CD14-positive monocyte (primary cell): ENCODE measurements at regions not wholly inside any gene's neighbourhood (a gene's known extent, or its start where the extent isn't known, plus 50 kb on each side); places are given as distances from the start of the nearest gene placed in this dataset.

Source experiments
- DNase-seq, 3 donors: peaks; one replicate each; pipeline ENCODE4 v3.0.0-alpha.2; 2011 to 2022
- H2AFZ ChIP-seq: 2 replicates; pipeline ENCODE4 v1.6.0; 2012; ENCODE audit warnings: mild to moderate bottlenecking, low read depth, low read length, inconsistent platforms; ENCODE audit not compliant: insufficient read depth, poor library complexity, severe bottlenecking
- H3K27ac ChIP-seq, 2 donors: 1 replicate in 1 of 2; 2 replicates in 1 of 2; pipeline ENCODE4 v1.5.1; 2012 to 2013; ENCODE audit warnings: low read length in 2 of 2, control low read depth in 1 of 2, inconsistent platforms in 1 of 2, low read depth in 1 of 2, mild to moderate bottlenecking in 1 of 2
- H3K27me3 ChIP-seq, 2 donors: one replicate each; pipeline versions ENCODE4 v1.6.0 to v1.6.1; 2011 to 2013; ENCODE audit warnings: low read length in 2 of 2; ENCODE audit not compliant: control insufficient read depth in 2 of 2, insufficient read depth in 2 of 2
- H3K36me3 ChIP-seq, 2 donors: replicated peaks in 1 of 2; 1 replicate in 1 of 2; 2 replicates in 1 of 2; pipeline versions ENCODE4 v1.5.1 to v1.6.1; 2012 to 2013; ENCODE audit warnings: low read length in 2 of 2, control low read depth in 1 of 2, inconsistent platforms in 1 of 2, mild to moderate bottlenecking in 1 of 2; ENCODE audit not compliant: insufficient read depth in 2 of 2, control insufficient read depth in 1 of 2
- H3K4me1 ChIP-seq, 2 donors: 1 replicate in 1 of 2; 2 replicates in 1 of 2; pipeline versions ENCODE4 v1.5.1 to v1.6.1; 2012 to 2013; ENCODE audit warnings: low read length in 2 of 2, control low read depth in 1 of 2, inconsistent platforms in 1 of 2, mild to moderate bottlenecking in 1 of 2, moderate library complexity in 1 of 2; ENCODE audit not compliant: insufficient read depth in 2 of 2, control insufficient read depth in 1 of 2
- H3K4me2 ChIP-seq: replicated peaks from 2 replicates; pipeline ENCODE3; 2012; ENCODE audit warnings: low read length, moderate library complexity, mild to moderate bottlenecking; ENCODE audit not compliant: poor library complexity, severe bottlenecking; ENCODE audit errors: extremely low read depth
- H3K4me3 ChIP-seq, 3 experiments: fragments of 200-600 bp in 1 of 3; sonication (generic) in 1 of 3; replicated peaks in 1 of 3; 1 replicate in 2 of 3; 2 replicates in 1 of 3; pipeline ENCODE4 v1.5.1; 2011 to 2013; ENCODE audit warnings: low read length in 3 of 3, mild to moderate bottlenecking in 3 of 3, control low read depth in 2 of 3, low read depth in 2 of 3, inconsistent platforms in 1 of 3, moderate library complexity in 1 of 3
- H3K79me2 ChIP-seq: 2 replicates; pipeline ENCODE4 v1.6.0; 2012; ENCODE audit warnings: mild to moderate bottlenecking, control low read depth, inconsistent platforms, low read length, moderate library complexity; ENCODE audit not compliant: insufficient read depth
- H3K9ac ChIP-seq: 2 replicates; pipeline ENCODE4 v1.6.0; 2017; ENCODE audit warnings: low read length, mild to moderate bottlenecking; ENCODE audit not compliant: insufficient read depth, poor library complexity, severe bottlenecking
- H3K9me3 ChIP-seq, 2 donors: replicated peaks in 1 of 2; 1 replicate in 1 of 2; 2 replicates in 1 of 2; pipeline versions ENCODE4 v1.5.1 to v1.6.1; 2012 to 2013; ENCODE audit warnings: low read length in 2 of 2, control low read depth in 1 of 2; ENCODE audit not compliant: control insufficient read depth in 1 of 2, insufficient read depth in 1 of 2
- H4K20me1 ChIP-seq: 2 replicates; pipeline ENCODE4 v1.6.0; 2012; ENCODE audit warnings: mild to moderate bottlenecking, low read length, control low read depth, moderate library complexity; ENCODE audit not compliant: insufficient read depth
- H3K27ac Mint-ChIP-seq, 7 donors: one replicate each; pipeline ENCODE4 v1.8.0; 2020; ENCODE audit warnings: mild to moderate bottlenecking in 7 of 7, mixed read lengths in 7 of 7, moderate library complexity in 6 of 7, inconsistent platforms in 2 of 7
- H3K27me3 Mint-ChIP-seq, 3 donors: one replicate each; pipeline ENCODE4 v1.8.0; 2021 to 2022; ENCODE audit warnings: low read depth in 3 of 3, mild to moderate bottlenecking in 3 of 3, mixed read lengths in 3 of 3, moderate library complexity in 3 of 3, inconsistent platforms in 1 of 3
- H3K36me3 Mint-ChIP-seq, 2 donors: one replicate each; pipeline ENCODE4 v1.8.0; 2020; ENCODE audit warnings: mixed read lengths in 2 of 2, inconsistent platforms in 1 of 2, mild to moderate bottlenecking in 1 of 2
- H3K4me1 Mint-ChIP-seq: one replicate; pipeline ENCODE4 v1.8.0; 2020; ENCODE audit warnings: mild to moderate bottlenecking, mixed read lengths
- H3K4me3 Mint-ChIP-seq, 2 donors: one replicate each; pipeline ENCODE4 v1.8.0; 2020; ENCODE audit warnings: mild to moderate bottlenecking in 2 of 2, mixed read lengths in 2 of 2, moderate library complexity in 1 of 2
- H3K9me3 Mint-ChIP-seq, 7 donors: one replicate each; pipeline ENCODE4 v1.8.0; 2020 to 2022; ENCODE audit warnings: mixed read lengths in 7 of 7, mild to moderate bottlenecking in 6 of 7, moderate library complexity in 6 of 7, inconsistent platforms in 2 of 7
- CTCF ChIP-seq: fragments of 200-600 bp; IDR thresholded peaks from one replicate; pipeline ENCODE4 v1.8.0; 2022; ENCODE audit warnings: antibody characterized with exemption, mild to moderate bottlenecking
- WGBS: methylation state at CpG from one replicate; pipeline ENCODE4 v1.1.5; 2013; ENCODE audit warnings: missing lambda C conversion rate; ENCODE audit not compliant: insufficient coverage; 5-methylcytosine and 5-hydroxymethylcytosine counted together
- intact Hi-C, 2 donors: fragments of 100-400 bp; cut with micrococcal nuclease; formaldehyde crosslinking; loops; one replicate each; pipeline versions ENCODE4 v1.15.0 to v1.15.1; 2023

GRCh38 chr9:28207657-28208056 is 634.4 kb upstream of the C9orf72 start:
- TF ChIP-seq CTCF, result no peak
- Histone ChIP-seq H2AFZ (no peak overlapping the region), H3K9ac (no peak overlapping the region), H3K27me3 (no peaks in the 10 kb centered on the region), H3K9me3 (peaks cover 5 to 13% of the 10 kb centered on the region in 2 donors), H3K4me1 (no peaks in the 10 kb centered on the region), H3K4me3 (no peak overlapping the region), H3K27ac (no peak overlapping the region), H3K4me2 (no peak overlapping the region), H3K36me3 (no peaks in the 10 kb centered on the region), H3K79me2 (no peaks in the 10 kb centered on the region), H4K20me1 (no peaks in the 10 kb centered on the region)
- peaks cover 0 to 6% (median 2%) of the 10 kb centered on the region in 7 donors for H3K9me3 Mint-ChIP-seq
- peaks cover 0 to 2% (median 0%) of the 10 kb centered on the region in 3 donors for H3K27me3 Mint-ChIP-seq
- DNase-seq, result no peak
- WGBS, result no CpG with 5 or more reads among the region's 1 CpG
- intact Hi-C loops, result no loop called here
- H3K4me3 Mint-ChIP-seq, result no peak overlapping the region
- no peaks in the 10 kb centered on the region for H3K4me1 Mint-ChIP-seq
- no peak overlapping the region for H3K27ac Mint-ChIP-seq
- H3K36me3 Mint-ChIP-seq, result no peaks in the 10 kb centered on the region

GRCh38 chr9:28209130-28209529 is 635.8 kb upstream of the C9orf72 start:
- Histone ChIP-seq H3K27ac (no peak overlapping the region), H3K9ac (no peak overlapping the region), H3K79me2 (no peaks in the 10 kb centered on the region), H3K4me2 (no peak overlapping the region), H2AFZ (no peak overlapping the region), H3K9me3 (peaks cover 5 to 13% of the 10 kb centered on the region in 2 donors), H3K4me3 (no peak overlapping the region), H3K4me1 (no peaks in the 10 kb centered on the region), H4K20me1 (no peaks in the 10 kb centered on the region), H3K27me3 (no peaks in the 10 kb centered on the region), H3K36me3 (no peaks in the 10 kb centered on the region)
- no peak for DNase-seq
- H3K4me3 Mint-ChIP-seq, result no peak overlapping the region
- no peak overlapping the region for H3K27ac Mint-ChIP-seq
- no peaks in the 10 kb centered on the region for H3K36me3 Mint-ChIP-seq
- intact Hi-C loops, result no loop called here
- H3K4me1 Mint-ChIP-seq, result no peaks in the 10 kb centered on the region
- peaks cover 0 to 2% (median 0%) of the 10 kb centered on the region in 3 donors for H3K27me3 Mint-ChIP-seq
- peaks cover 0 to 6% (median 2%) of the 10 kb centered on the region in 7 donors for H3K9me3 Mint-ChIP-seq
- WGBS, result no CpG with 5 or more reads among the region's 3 CpGs
- TF ChIP-seq CTCF, result no peak
